ENCODE measurements at regions not wholly inside any gene's neighbourhood (a gene's known extent, or its start where the extent isn't known, plus 50 kb on each side); places are given as distances from the start of the nearest gene placed in this dataset.

DNA sequence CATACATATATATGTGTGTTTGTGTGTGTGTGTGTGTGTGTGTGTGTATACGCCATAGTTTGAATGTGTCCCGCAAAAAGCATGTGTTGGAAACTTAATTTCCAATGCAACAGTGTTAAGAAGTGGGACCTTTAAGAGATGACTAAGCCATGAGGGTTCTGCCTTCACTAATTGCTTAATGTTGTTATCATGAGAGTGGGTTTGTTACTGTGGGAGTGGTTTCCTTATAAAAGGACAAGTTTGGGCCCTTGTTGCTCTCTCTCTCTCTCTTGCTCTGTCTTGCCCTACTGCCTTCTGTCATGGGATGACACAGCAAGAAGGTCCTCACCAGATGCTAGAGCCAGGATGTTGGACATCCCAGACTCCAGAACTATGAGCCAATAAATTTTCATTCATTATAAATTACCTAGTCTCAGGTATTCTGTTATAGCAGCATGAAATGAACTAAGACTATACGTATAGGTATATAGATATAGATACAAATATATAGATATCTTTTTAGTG is 103.8 kb upstream of the ZC3H11B start:
- H3K4me1 ChIP-seq, result no peaks in the 10 kb centered on the region
- H3K27ac ChIP-seq, result no peak overlapping the region
- ATAC-seq, result no peak
- intact Hi-C loops (cut with DNase I; ENCODE audit: low total_unique reads) (no loop called here), in situ Hi-C loops (cut with MboI; ENCODE audit: low sequenced_read_pairs in 4 of 4) (no loop called here)
- no peaks in the 10 kb centered on the region for H3K27me3 ChIP-seq
- TF ChIP-seq, protein P1, sequence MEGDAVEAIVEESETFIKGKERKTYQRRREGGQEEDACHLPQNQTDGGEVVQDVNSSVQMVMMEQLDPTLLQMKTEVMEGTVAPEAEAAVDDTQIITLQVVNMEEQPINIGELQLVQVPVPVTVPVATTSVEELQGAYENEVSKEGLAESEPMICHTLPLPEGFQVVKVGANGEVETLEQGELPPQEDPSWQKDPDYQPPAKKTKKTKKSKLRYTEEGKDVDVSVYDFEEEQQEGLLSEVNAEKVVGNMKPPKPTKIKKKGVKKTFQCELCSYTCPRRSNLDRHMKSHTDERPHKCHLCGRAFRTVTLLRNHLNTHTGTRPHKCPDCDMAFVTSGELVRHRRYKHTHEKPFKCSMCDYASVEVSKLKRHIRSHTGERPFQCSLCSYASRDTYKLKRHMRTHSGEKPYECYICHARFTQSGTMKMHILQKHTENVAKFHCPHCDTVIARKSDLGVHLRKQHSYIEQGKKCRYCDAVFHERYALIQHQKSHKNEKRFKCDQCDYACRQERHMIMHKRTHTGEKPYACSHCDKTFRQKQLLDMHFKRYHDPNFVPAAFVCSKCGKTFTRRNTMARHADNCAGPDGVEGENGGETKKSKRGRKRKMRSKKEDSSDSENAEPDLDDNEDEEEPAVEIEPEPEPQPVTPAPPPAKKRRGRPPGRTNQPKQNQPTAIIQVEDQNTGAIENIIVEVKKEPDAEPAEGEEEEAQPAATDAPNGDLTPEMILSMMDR (IDR thresholded peaks at IDR 0.05 in 4 of 5, conservative IDR thresholded peaks at IDR 0.05 in 1 of 5), result no peak
- no peak for TF ChIP-seq POLR2A (IDR thresholded peaks at IDR 0.05)
- H3K36me3 ChIP-seq, result no peaks in the 10 kb centered on the region
- no peaks in the 10 kb centered on the region for H3K9me3 ChIP-seq
- no peak for DNase-seq
- no peak overlapping the region for H3K4me3 ChIP-seq

- TF ChIP-seq, protein P1 (IDR thresholded peaks at IDR 0.05 in 4 of 5, conservative IDR thresholded peaks at IDR 0.05 in 1 of 5), result no peak
- TF ChIP-seq POLR2A (IDR thresholded peaks at IDR 0.05), result no peak
- Histone ChIP-seq H3K27ac (no peak overlapping the region), H3K27me3 (no peaks in the 10 kb centered on the region), H3K4me1 (no peaks in the 10 kb centered on the region), H3K4me3 (no peak overlapping the region), H3K9me3 (no peaks in the 10 kb centered on the region), H3K36me3 (no peaks in the 10 kb centered on the region)
- intact Hi-C loops (cut with DNase I; ENCODE audit: low total_unique reads), result no loop called here
- in situ Hi-C loops (cut with MboI; ENCODE audit: low sequenced_read_pairs in 4 of 4), result no loop called here
- DNase-seq (no peak), ATAC-seq (no peak)
These were observed 101.1 kb upstream of the ZC3H11B start for GRCh38 chr1:219713981-219714381.

DNA sequence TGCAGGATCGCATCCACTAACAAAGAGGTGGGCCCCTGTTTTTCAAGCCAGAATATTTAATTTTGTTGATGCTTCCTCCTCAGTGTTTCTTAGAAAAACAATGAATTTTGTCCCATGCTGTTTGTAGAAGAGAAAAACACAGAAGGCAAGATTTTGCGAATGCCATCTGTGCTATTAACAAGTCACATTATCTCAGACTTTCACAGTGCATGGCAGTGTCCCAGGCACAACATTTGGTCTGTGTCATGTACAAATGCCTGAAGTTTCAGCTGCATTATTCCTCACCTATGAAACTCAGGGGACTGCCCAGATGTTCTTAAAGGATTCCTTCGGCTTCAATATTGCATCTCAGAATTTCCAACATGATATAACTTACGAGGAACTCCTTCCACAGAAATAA is 99.6 kb upstream of the ZC3H11B start:
- Histone ChIP-seq H3K27me3 (no peaks in the 10 kb centered on the region), H3K27ac (no peak overlapping the region), H3K4me3 (no peak overlapping the region), H3K4me1 (no peaks in the 10 kb centered on the region), H3K36me3 (no peaks in the 10 kb centered on the region), H3K9me3 (no peaks in the 10 kb centered on the region)
- intact Hi-C loops (cut with DNase I; ENCODE audit: low total_unique reads) (no loop called here), in situ Hi-C loops (cut with MboI; ENCODE audit: low sequenced_read_pairs in 4 of 4) (no loop called here)
- no peak for DNase-seq
- no peak for ATAC-seq
- TF ChIP-seq, protein P1 (IDR thresholded peaks at IDR 0.05 in 4 of 5, conservative IDR thresholded peaks at IDR 0.05 in 1 of 5), result no peak
- no peak for TF ChIP-seq POLR2A (IDR thresholded peaks at IDR 0.05)

- Histone ChIP-seq H3K4me1 (no peaks in the 10 kb centered on the region), H3K9me3 (no peaks in the 10 kb centered on the region), H3K4me3 (no peak overlapping the region), H3K36me3 (no peaks in the 10 kb centered on the region), H3K27me3 (no peaks in the 10 kb centered on the region), H3K27ac (no peak overlapping the region)
- no peak for TF ChIP-seq POLR2A (IDR thresholded peaks at IDR 0.05)
- TF ChIP-seq, protein P1 (IDR thresholded peaks at IDR 0.05 in 4 of 5, conservative IDR thresholded peaks at IDR 0.05 in 1 of 5), result no peak
- no peak for ATAC-seq
- DNase-seq, result no peak
- in situ Hi-C loops (cut with MboI; ENCODE audit: low sequenced_read_pairs in 4 of 4) (no loop called here), intact Hi-C loops (cut with DNase I; ENCODE audit: low total_unique reads) (no loop called here)
These were observed 97.8 kb upstream of the ZC3H11B start for GRCh38 chr1:219710529-219711194.
